HG03565 (cell line): ENCODE measurements at regions not wholly inside any gene's neighbourhood (a gene's known extent, or its start where the extent isn't known, plus 50 kb on each side); places are given as distances from the start of the nearest gene placed in this dataset.

Experiments used
- ATAC-seq: cut with Tn5 transposase; IDR thresholded peaks from one replicate; pipeline ENCODE4 v1.9.1; 2021; ENCODE audit warnings: mild to moderate bottlenecking, moderate library complexity; ENCODE audit not compliant: unreplicated experiment

GRCh38 chr3:55343486-55344357 is 143.4 kb downstream of the WNT5A start:
- no peak for ATAC-seq

GRCh38 chr3:55341502-55342031 is 145.5 kb downstream of the WNT5A start:
- ATAC-seq, result no peak

- no peak for ATAC-seq
Observed at GRCh38 chr3:55339819-55340218, 147.3 kb downstream of the WNT5A start.

GRCh38 chr3:55339390-55339789 is 147.7 kb downstream of the WNT5A start:
- no peak for ATAC-seq

- no peak for ATAC-seq
Observed at GRCh38 chr3:55337641-55338180, 149.4 kb downstream of the WNT5A start.

GRCh38 chr3:55333923-55334322 is 153.2 kb downstream of the WNT5A start:
- no peak for ATAC-seq

GRCh38 chr3:55333046-55333445 is 154.1 kb downstream of the WNT5A start:
- ATAC-seq, result no peak

- no peak for ATAC-seq
Observed at GRCh38 chr3:55332176-55332575, 154.9 kb downstream of the WNT5A start.

- ATAC-seq, result no peak
Observed at GRCh38 chr3:55331524-55331923, 155.6 kb downstream of the WNT5A start.

- no peak for ATAC-seq
Observed at GRCh38 chr3:55330756-55331155, 156.3 kb downstream of the WNT5A start.

- no peak for ATAC-seq
Observed at GRCh38 chr3:55330355-55330754, 156.8 kb downstream of the WNT5A start.

- no peak for ATAC-seq
Observed at GRCh38 chr3:55329849-55330248, 157.3 kb downstream of the WNT5A start.

GRCh38 chr3:55327131-55327920 is 159.8 kb downstream of the WNT5A start:
- no peak for ATAC-seq

GRCh38 chr3:55322638-55323037 is 164.5 kb downstream of the WNT5A start:
- no peak for ATAC-seq

GRCh38 chr3:55320928-55321327 is 166.2 kb downstream of the WNT5A start:
- no peak for ATAC-seq

GRCh38 chr3:55315396-55315795 is 171.7 kb downstream of the WNT5A start:
- ATAC-seq, result no peak

- no peak for ATAC-seq
Observed at GRCh38 chr3:55313666-55314065, 173.4 kb downstream of the WNT5A start.

- no peak for ATAC-seq
Observed at GRCh38 chr3:55309336-55309735, 177.8 kb downstream of the WNT5A start.

GRCh38 chr3:55307622-55308021 is 179.5 kb downstream of the WNT5A start:
- no peak for ATAC-seq

- no peak for ATAC-seq
Observed at GRCh38 chr3:55305696-55306485, 181.2 kb downstream of the WNT5A start.

GRCh38 chr3:55300701-55301100 is 186.4 kb downstream of the WNT5A start:
- ATAC-seq, result no peak
